WTC11 (cell line): ENCODE measurements at regions not wholly inside any gene's neighbourhood (a gene's known extent, or its start where the extent isn't known, plus 50 kb on each side); places are given as distances from the start of the nearest gene placed in this dataset.

ENCODE experiments used
- ATAC-seq: fragments of 200-7000 bp; cut with Tn5 transposase; 2 replicates; pipeline ENCODE4 v1.10.0; 2021; ENCODE audit warnings: mild to moderate bottlenecking, moderate library complexity
- CTCF ChIA-PET: fragments of 300-600 bp; sonication (Branson Sonifier 250); formaldehyde crosslinking; loops from one replicate; lab custom pipeline; 2021; ENCODE audit warnings: antibody characterized with exemption; lab: Charles Lee
- POLR2A ChIA-PET: fragments of 350-600 bp; sonication (Branson Sonifier 250); formaldehyde crosslinking; loops from one replicate; lab custom pipeline; 2021; ENCODE audit warnings: antibody characterized with exemption; lab: Charles Lee
- DNase-seq: peaks from one replicate; pipeline ENCODE4 v3.0.0; 2021; ENCODE audit warnings: low spot score
- H3K27ac Mint-ChIP-seq: 2 replicates; pipeline ENCODE4 v1.8.0; 2021; ENCODE audit warnings: mixed read lengths
- H3K27me3 Mint-ChIP-seq: 2 replicates; pipeline ENCODE4 v1.8.0; 2021; ENCODE audit warnings: low read depth, mild to moderate bottlenecking, moderate library complexity, mixed read lengths
- H3K36me3 Mint-ChIP-seq: 2 replicates; pipeline ENCODE4 v1.8.0; 2021; ENCODE audit warnings: mixed read lengths
- H3K4me1 Mint-ChIP-seq: 2 replicates; pipeline ENCODE4 v1.8.0; 2022; ENCODE audit warnings: mixed read lengths
- H3K4me3 Mint-ChIP-seq: 2 replicates; pipeline ENCODE4 v1.8.0; 2021; ENCODE audit warnings: mild to moderate bottlenecking, moderate library complexity, mixed read lengths
- H3K9me3 Mint-ChIP-seq: 2 replicates; pipeline ENCODE4 v1.8.0; 2021; ENCODE audit warnings: mixed read lengths
- ELF4 ChIP-seq: sonication (generic); formaldehyde crosslinking; IDR thresholded peaks from 2 replicates; pipeline ENCODE4 v1.8.1; 2022; ENCODE audit warnings: low read depth, mild to moderate bottlenecking, moderate library complexity, missing genetic modification reagents
- FOXK1 ChIP-seq: sonication (generic); formaldehyde crosslinking; IDR thresholded peaks from 2 replicates; pipeline ENCODE4 v1.8.0; 2022; ENCODE audit warnings: mild to moderate bottlenecking, moderate library complexity, missing genetic modification reagents
- FOXP1 ChIP-seq: sonication (generic); formaldehyde crosslinking; IDR thresholded peaks from 2 replicates; pipeline ENCODE4 v1.8.0; 2022; ENCODE audit warnings: missing genetic modification reagents, mild to moderate bottlenecking, moderate library complexity, borderline replicate concordance
- GTF2I ChIP-seq: fragments of 250-450 bp; sonication (Bioruptor Pico); conservative IDR thresholded peaks from 2 replicates; pipeline ENCODE4 v1.4.0; 2021; ENCODE audit warnings: mild to moderate bottlenecking
- JAZF1 ChIP-seq: fragments of 250-450 bp; sonication (Bioruptor Pico); IDR thresholded peaks from 2 replicates; pipeline ENCODE4 v1.9.0; 2021; ENCODE audit warnings: moderate library complexity, mild to moderate bottlenecking, inconsistent platforms
- JUN ChIP-seq: sonication (generic); formaldehyde crosslinking; IDR thresholded peaks from 2 replicates; pipeline ENCODE4 v1.8.0; 2023; ENCODE audit warnings: mild to moderate bottlenecking, missing genetic modification reagents
- PRRX2 ChIP-seq: fragments of 250-450 bp; sonication (Bioruptor Pico); IDR thresholded peaks from 2 replicates; pipeline ENCODE4 v1.8.0; 2021; ENCODE audit warnings: mild to moderate bottlenecking
- SMAD4 ChIP-seq: sonication (generic); formaldehyde crosslinking; IDR thresholded peaks from 2 replicates; pipeline ENCODE4 v1.8.0; 2022; ENCODE audit warnings: mild to moderate bottlenecking, missing genetic modification reagents
- SOX15 ChIP-seq: fragments of 250-450 bp; sonication (Bioruptor Pico); IDR thresholded peaks from 2 replicates; pipeline ENCODE4 v1.9.0; 2021; ENCODE audit warnings: mild to moderate bottlenecking
- SP1 ChIP-seq: sonication (generic); formaldehyde crosslinking; conservative IDR thresholded peaks from 2 replicates; pipeline ENCODE4 v1.8.1; 2022; ENCODE audit warnings: missing genetic modification reagents
- ZBTB21 ChIP-seq: sonication (generic); formaldehyde crosslinking; IDR thresholded peaks from 2 replicates; pipeline ENCODE4 v1.8.1; 2023; ENCODE audit warnings: mild to moderate bottlenecking, missing genetic modification reagents, borderline replicate concordance
- ZNF219 ChIP-seq: sonication (generic); formaldehyde crosslinking; IDR thresholded peaks from 2 replicates; pipeline ENCODE4 v1.8.0; 2023; ENCODE audit warnings: missing genetic modification reagents, mild to moderate bottlenecking, borderline replicate concordance
- TF ChIP-seq, protein P1 (sequence below): sonication (generic); formaldehyde crosslinking; conservative IDR thresholded peaks from 2 replicates; pipeline ENCODE4 v1.8.1; 2023; ENCODE audit warnings: mild to moderate bottlenecking, low read depth, missing genetic modification reagents, moderate library complexity
- TF ChIP-seq, protein P2 (sequence below): sonication (generic); formaldehyde crosslinking; IDR thresholded peaks from 2 replicates; pipeline ENCODE4 v1.8.1; 2023; ENCODE audit warnings: mild to moderate bottlenecking, missing genetic modification reagents
- TF ChIP-seq, protein P3 (sequence below): sonication (generic); formaldehyde crosslinking; IDR thresholded peaks from 2 replicates; pipeline ENCODE4 v1.8.0; 2022; ENCODE audit warnings: mild to moderate bottlenecking, missing genetic modification reagents
- TF ChIP-seq, protein P4 (sequence below): sonication (generic); formaldehyde crosslinking; IDR thresholded peaks from 2 replicates; pipeline ENCODE4 v1.8.1; 2022; ENCODE audit warnings: mild to moderate bottlenecking, missing genetic modification reagents, moderate library complexity, borderline replicate concordance
- TF ChIP-seq, protein P5 (sequence below): fragments of 250-450 bp; sonication (Bioruptor Pico); IDR thresholded peaks from 2 replicates; pipeline ENCODE4 v1.9.0; 2021; ENCODE audit warnings: mild to moderate bottlenecking
- TF ChIP-seq, protein P6 (sequence below): sonication (generic); formaldehyde crosslinking; IDR thresholded peaks from 2 replicates; pipeline ENCODE4 v1.8.0; 2022; ENCODE audit warnings: mild to moderate bottlenecking, missing genetic modification reagents
- TF ChIP-seq, protein P7 (sequence below): fragments of 250-450 bp; sonication (Bioruptor Pico); IDR thresholded peaks from 2 replicates; pipeline ENCODE4 v1.9.0; 2021; ENCODE audit warnings: mild to moderate bottlenecking

DNA sequence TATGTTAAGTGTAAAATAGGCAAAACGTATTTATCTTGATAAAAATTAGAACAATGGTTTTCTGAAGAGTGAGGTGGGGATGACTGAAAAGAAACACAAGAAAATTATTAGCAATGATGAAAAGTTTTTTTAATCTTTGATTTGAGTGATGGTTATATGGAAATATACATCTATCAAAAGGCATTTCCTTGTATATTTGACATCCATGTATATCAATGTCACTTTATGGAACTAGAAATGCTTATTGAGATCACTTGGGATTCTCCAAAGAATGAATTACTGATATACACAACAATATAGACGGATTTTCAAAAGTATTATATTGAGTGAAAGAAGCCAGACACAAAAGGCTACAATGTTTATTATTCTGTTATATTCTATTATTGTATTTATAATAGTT is 1042.0 kb upstream of the POT1 start (continued):
- TF ChIP-seq, protein P1, sequence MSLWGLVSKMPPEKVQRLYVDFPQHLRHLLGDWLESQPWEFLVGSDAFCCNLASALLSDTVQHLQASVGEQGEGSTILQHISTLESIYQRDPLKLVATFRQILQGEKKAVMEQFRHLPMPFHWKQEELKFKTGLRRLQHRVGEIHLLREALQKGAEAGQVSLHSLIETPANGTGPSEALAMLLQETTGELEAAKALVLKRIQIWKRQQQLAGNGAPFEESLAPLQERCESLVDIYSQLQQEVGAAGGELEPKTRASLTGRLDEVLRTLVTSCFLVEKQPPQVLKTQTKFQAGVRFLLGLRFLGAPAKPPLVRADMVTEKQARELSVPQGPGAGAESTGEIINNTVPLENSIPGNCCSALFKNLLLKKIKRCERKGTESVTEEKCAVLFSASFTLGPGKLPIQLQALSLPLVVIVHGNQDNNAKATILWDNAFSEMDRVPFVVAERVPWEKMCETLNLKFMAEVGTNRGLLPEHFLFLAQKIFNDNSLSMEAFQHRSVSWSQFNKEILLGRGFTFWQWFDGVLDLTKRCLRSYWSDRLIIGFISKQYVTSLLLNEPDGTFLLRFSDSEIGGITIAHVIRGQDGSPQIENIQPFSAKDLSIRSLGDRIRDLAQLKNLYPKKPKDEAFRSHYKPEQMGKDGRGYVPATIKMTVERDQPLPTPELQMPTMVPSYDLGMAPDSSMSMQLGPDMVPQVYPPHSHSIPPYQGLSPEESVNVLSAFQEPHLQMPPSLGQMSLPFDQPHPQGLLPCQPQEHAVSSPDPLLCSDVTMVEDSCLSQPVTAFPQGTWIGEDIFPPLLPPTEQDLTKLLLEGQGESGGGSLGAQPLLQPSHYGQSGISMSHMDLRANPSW (CRISPR knock-in tag), result no peak
- TF ChIP-seq FOXK1 (CRISPR knock-in tag), result no peak
- no peak for TF ChIP-seq PRRX2
- TF ChIP-seq, all 79 proteins: peak for 0

DNA sequence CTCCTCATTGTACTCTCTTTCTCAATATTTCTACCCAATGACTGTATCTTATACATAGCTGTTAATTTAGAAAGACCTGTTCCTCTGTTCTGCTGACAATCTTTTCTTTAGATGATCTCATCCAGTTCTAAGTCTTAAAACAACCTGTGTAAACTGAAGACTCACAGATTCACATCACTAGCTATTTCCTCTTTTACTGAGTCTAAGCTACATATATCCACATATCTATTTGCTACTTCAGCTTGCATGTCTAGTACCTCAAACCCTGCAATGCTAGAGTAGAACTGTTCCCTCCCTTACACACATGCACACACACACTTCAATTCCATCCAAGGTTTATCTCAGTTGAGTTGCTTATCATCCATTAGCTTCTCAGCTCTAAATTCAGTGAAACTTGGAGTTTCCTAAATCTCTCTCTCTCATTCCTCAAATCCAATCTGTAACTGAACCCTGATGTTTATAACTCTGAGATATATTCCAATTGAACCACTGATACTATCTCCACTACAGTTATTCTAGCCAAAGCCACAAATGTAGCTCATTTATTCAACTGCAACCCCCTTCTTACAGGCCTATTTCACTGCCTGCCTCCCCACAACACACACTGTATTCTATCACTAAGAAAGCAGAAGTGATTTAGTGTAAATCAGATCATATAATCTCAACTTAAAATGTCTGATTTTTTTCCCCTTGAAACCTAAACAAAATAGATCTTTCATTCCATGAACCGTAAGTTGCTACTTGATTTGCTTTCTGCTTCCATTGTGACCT is 1036.8 kb upstream of the POT1 start:
- H3K4me3 Mint-ChIP-seq, result no peak overlapping the region
- TF ChIP-seq ZBTB21 (CRISPR knock-in tag) (no peak), PRRX2 (no peak)
- TF ChIP-seq, protein P2, sequence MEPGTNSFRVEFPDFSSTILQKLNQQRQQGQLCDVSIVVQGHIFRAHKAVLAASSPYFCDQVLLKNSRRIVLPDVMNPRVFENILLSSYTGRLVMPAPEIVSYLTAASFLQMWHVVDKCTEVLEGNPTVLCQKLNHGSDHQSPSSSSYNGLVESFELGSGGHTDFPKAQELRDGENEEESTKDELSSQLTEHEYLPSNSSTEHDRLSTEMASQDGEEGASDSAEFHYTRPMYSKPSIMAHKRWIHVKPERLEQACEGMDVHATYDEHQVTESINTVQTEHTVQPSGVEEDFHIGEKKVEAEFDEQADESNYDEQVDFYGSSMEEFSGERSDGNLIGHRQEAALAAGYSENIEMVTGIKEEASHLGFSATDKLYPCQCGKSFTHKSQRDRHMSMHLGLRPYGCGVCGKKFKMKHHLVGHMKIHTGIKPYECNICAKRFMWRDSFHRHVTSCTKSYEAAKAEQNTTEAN (CRISPR knock-in tag), result no peak
- ChIA-PET CTCF (no interaction called here), POLR2A (no interaction called here)
- peaks cover 54% of the 10 kb centered on the region for H3K36me3 Mint-ChIP-seq
- ATAC-seq (no peak), DNase-seq (no peak)
- H3K27ac Mint-ChIP-seq, result peak overlapping the region; percentile 58
- no peaks in the 10 kb centered on the region for H3K9me3 Mint-ChIP-seq
- H3K27me3 Mint-ChIP-seq, result no peaks in the 10 kb centered on the region
- H3K4me1 Mint-ChIP-seq, result peaks cover 22% of the 10 kb centered on the region

DNA sequence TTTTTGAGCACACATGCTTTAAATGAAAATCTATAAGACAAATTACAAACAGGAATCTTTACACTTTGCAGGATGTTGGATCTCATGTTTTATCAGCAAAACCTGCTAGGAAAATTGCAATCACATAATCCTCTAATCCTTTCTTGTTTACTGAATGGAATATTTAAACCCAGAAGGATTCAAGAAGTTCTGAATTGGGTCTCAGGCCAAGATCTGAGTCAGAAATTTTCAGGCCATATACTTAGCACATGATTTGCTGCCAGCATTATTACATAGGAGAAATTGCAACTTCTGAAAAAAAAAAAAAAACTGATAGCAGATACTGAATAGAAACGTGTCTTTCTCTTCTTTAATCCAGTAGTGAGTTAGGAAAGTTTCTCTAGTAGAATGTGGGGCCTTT is 1005.3 kb upstream of the POT1 start:
- H3K9me3 Mint-ChIP-seq, result peaks cover 64% of the 10 kb centered on the region
- peaks cover 88% of the 10 kb centered on the region for H3K36me3 Mint-ChIP-seq
- no peaks in the 10 kb centered on the region for H3K27me3 Mint-ChIP-seq
- ChIA-PET POLR2A (no interaction called here), CTCF (no interaction called here)
- DNase-seq, result no peak
- no peak overlapping the region for H3K4me3 Mint-ChIP-seq
- H3K4me1 Mint-ChIP-seq, result peaks cover 45% of the 10 kb centered on the region
- no peak for ATAC-seq
- no peak overlapping the region; the same call in 1 of the 2 replicates for H3K27ac Mint-ChIP-seq
- TF ChIP-seq JAZF1 (CRISPR knock-in tag), result no peak
- no peak for TF ChIP-seq ELF4 (CRISPR knock-in tag)
- TF ChIP-seq, protein P3, sequence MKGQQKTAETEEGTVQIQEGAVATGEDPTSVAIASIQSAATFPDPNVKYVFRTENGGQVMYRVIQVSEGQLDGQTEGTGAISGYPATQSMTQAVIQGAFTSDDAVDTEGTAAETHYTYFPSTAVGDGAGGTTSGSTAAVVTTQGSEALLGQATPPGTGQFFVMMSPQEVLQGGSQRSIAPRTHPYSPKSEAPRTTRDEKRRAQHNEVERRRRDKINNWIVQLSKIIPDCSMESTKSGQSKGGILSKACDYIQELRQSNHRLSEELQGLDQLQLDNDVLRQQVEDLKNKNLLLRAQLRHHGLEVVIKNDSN (CRISPR knock-in tag), result no peak
- TF ChIP-seq ZBTB21 (CRISPR knock-in tag), result no peak
- TF ChIP-seq FOXP1, result no peak
- TF ChIP-seq SMAD4, result no peak
- no peak for TF ChIP-seq GTF2I (CRISPR knock-in tag)
- no peak for TF ChIP-seq JUN (CRISPR knock-in tag)
- TF ChIP-seq, protein P4, sequence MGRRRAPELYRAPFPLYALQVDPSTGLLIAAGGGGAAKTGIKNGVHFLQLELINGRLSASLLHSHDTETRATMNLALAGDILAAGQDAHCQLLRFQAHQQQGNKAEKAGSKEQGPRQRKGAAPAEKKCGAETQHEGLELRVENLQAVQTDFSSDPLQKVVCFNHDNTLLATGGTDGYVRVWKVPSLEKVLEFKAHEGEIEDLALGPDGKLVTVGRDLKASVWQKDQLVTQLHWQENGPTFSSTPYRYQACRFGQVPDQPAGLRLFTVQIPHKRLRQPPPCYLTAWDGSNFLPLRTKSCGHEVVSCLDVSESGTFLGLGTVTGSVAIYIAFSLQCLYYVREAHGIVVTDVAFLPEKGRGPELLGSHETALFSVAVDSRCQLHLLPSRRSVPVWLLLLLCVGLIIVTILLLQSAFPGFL (CRISPR knock-in tag), result no peak
- TF ChIP-seq, protein P5, sequence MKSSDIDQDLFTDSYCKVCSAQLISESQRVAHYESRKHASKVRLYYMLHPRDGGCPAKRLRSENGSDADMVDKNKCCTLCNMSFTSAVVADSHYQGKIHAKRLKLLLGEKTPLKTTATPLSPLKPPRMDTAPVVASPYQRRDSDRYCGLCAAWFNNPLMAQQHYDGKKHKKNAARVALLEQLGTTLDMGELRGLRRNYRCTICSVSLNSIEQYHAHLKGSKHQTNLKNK (CRISPR knock-in tag), result no peak
- no peak for TF ChIP-seq SOX15 (CRISPR knock-in tag)
- TF ChIP-seq, protein P6, sequence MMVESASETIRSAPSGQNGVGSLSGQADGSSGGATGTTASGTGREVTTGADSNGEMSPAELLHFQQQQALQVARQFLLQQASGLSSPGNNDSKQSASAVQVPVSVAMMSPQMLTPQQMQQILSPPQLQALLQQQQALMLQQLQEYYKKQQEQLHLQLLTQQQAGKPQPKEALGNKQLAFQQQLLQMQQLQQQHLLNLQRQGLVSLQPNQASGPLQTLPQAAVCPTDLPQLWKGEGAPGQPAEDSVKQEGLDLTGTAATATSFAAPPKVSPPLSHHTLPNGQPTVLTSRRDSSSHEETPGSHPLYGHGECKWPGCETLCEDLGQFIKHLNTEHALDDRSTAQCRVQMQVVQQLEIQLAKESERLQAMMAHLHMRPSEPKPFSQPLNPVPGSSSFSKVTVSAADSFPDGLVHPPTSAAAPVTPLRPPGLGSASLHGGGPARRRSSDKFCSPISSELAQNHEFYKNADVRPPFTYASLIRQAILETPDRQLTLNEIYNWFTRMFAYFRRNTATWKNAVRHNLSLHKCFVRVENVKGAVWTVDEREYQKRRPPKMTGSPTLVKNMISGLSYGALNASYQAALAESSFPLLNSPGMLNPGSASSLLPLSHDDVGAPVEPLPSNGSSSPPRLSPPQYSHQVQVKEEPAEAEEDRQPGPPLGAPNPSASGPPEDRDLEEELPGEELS (CRISPR knock-in tag), result no peak
- no peak for TF ChIP-seq SP1 (CRISPR knock-in tag)
- TF ChIP-seq, protein P7, sequence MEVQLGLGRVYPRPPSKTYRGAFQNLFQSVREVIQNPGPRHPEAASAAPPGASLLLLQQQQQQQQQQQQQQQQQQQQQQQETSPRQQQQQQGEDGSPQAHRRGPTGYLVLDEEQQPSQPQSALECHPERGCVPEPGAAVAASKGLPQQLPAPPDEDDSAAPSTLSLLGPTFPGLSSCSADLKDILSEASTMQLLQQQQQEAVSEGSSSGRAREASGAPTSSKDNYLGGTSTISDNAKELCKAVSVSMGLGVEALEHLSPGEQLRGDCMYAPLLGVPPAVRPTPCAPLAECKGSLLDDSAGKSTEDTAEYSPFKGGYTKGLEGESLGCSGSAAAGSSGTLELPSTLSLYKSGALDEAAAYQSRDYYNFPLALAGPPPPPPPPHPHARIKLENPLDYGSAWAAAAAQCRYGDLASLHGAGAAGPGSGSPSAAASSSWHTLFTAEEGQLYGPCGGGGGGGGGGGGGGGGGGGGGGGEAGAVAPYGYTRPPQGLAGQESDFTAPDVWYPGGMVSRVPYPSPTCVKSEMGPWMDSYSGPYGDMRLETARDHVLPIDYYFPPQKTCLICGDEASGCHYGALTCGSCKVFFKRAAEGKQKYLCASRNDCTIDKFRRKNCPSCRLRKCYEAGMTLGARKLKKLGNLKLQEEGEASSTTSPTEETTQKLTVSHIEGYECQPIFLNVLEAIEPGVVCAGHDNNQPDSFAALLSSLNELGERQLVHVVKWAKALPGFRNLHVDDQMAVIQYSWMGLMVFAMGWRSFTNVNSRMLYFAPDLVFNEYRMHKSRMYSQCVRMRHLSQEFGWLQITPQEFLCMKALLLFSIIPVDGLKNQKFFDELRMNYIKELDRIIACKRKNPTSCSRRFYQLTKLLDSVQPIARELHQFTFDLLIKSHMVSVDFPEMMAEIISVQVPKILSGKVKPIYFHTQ (CRISPR knock-in tag), result no peak
- no peak for TF ChIP-seq ZNF219 (CRISPR knock-in tag)
